Gastroesophageal sphincter (tissue), 3 donors: ENCODE measurements at regions not wholly inside any gene's neighbourhood (a gene's known extent, or its start where the extent isn't known, plus 50 kb on each side); places are given as distances from the start of the nearest gene placed in this dataset.

ENCODE experiments used
- CTCF ChIP-seq, 4 experiments: fragments of 200-600 bp in 2 of 4; fragments of 450-650 bp in 2 of 4; sonication (generic) in 1 of 4; IDR thresholded peaks; one replicate each; pipeline ENCODE4 v1.5.1; 2017 to 2019; ENCODE audit warnings: antibody characterized with exemption in 4 of 4, mild to moderate bottlenecking in 2 of 4, moderate library complexity in 2 of 4
- EP300 ChIP-seq: sonication (generic); formaldehyde crosslinking; IDR thresholded peaks from one replicate; pipeline ENCODE4 v1.6.1; 2017; ENCODE audit warnings: antibody characterized with exemption, mild to moderate bottlenecking

- no peak for TF ChIP-seq EP300
- no peak for TF ChIP-seq CTCF (IDR thresholded peaks at IDR 0.05)
Observed at GRCh38 chr6:50455029-50455428, 258.3 kb upstream of the TFAP2D start.
